Right lobe of liver (tissue), 4 donors: ENCODE measurements at regions not wholly inside any gene's neighbourhood (a gene's known extent, or its start where the extent isn't known, plus 50 kb on each side); places are given as distances from the start of the nearest gene placed in this dataset.

Source experiments
- CTCF ChIP-seq, 4 donors: fragments of 200-600 bp in 3 of 4; fragments of 450-650 bp in 1 of 4; IDR thresholded peaks; one replicate each; pipeline versions ENCODE4 v1.5.1 to v1.8.0; 2016 to 2022; ENCODE audit warnings: antibody characterized with exemption in 4 of 4, mild to moderate bottlenecking in 2 of 4
- POLR2A ChIP-seq: fragments of 450-650 bp; IDR thresholded peaks from one replicate; pipeline ENCODE4 v1.6.1; 2017; ENCODE audit warnings: antibody characterized with exemption, mild to moderate bottlenecking
- donor health status: DM: no; HTN: no; CAD: no.
- donor health status: DM: no; HTN: no; CAD: no.
- donor health status: DM: no; HTN: yes; CAD: no.

GRCh38 chr20:24738981-24739633 lies 210.0 kb upstream of the CST7 start:
- TF ChIP-seq POLR2A (no peak), CTCF (IDR thresholded peaks at IDR 0.05) (no peak)
